ENCODE measurements at regions not wholly inside any gene's neighbourhood (a gene's known extent, or its start where the extent isn't known, plus 50 kb on each side); places are given as distances from the start of the nearest gene placed in this dataset.

GRCh38 chr16:87218281-87219055 lies 98.7 kb downstream of the C16orf95 start:
- Mint-ChIP-seq H3K9me3 (ENCODE audit: low read depth) (no peaks in the 10 kb centered on the region), H3K27ac (no peak overlapping the region), H3K36me3 (ENCODE audit: insufficient read depth) (no peaks in the 10 kb centered on the region), H3K27me3 (no peaks in the 10 kb centered on the region), H3K4me1 (ENCODE audit: low read depth) (no peaks in the 10 kb centered on the region), H3K4me3 (ENCODE audit: low read depth) (no peak overlapping the region)
- TF ChIP-seq, protein P1, sequence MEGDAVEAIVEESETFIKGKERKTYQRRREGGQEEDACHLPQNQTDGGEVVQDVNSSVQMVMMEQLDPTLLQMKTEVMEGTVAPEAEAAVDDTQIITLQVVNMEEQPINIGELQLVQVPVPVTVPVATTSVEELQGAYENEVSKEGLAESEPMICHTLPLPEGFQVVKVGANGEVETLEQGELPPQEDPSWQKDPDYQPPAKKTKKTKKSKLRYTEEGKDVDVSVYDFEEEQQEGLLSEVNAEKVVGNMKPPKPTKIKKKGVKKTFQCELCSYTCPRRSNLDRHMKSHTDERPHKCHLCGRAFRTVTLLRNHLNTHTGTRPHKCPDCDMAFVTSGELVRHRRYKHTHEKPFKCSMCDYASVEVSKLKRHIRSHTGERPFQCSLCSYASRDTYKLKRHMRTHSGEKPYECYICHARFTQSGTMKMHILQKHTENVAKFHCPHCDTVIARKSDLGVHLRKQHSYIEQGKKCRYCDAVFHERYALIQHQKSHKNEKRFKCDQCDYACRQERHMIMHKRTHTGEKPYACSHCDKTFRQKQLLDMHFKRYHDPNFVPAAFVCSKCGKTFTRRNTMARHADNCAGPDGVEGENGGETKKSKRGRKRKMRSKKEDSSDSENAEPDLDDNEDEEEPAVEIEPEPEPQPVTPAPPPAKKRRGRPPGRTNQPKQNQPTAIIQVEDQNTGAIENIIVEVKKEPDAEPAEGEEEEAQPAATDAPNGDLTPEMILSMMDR (IDR thresholded peaks at IDR 0.05; ENCODE audit: unreplicated experiment) = no peak
- no peak for DNase-seq (ENCODE audit: low spot score, unreplicated experiment)

DNA sequence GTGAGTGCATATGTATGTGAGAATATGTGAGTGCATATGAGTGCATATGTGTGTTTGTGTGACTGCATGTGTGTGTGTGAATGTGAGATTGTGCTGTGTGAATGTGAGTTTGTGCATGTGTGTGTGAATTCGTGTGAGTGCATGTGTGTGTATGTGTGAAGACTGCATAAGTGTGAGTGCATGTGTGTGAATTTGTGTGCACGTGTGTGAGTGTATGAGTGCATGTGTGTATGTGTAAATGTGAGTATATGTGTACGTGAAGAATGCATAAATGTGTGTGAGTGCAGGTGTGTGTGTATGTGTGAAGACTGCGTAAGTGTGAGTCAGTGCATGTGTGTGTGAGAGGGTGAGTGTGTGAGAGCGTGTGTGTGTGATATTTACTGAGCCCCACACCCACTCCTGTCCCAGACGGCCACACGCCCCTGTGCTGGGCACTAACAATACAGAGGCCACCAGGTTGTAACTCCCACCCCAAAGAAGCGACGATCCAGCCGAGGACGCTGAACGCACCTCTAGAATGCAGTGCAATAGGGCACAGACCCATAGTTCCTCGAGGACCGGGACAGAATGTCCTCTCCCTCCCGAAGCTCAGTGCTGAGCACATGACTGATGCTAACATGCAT lies 97.8 kb downstream of the C16orf95 start:
- TF ChIP-seq, protein P1 (IDR thresholded peaks at IDR 0.05; ENCODE audit: unreplicated experiment) = no peak
- no peaks in the 10 kb centered on the region for H3K36me3 Mint-ChIP-seq (ENCODE audit: insufficient read depth)
- no peaks in the 10 kb centered on the region for H3K9me3 Mint-ChIP-seq (ENCODE audit: low read depth)
- H3K4me3 Mint-ChIP-seq (ENCODE audit: low read depth) = no peak overlapping the region
- no peak for DNase-seq (ENCODE audit: low spot score, unreplicated experiment)
- no peak overlapping the region for H3K27ac Mint-ChIP-seq
- no peaks in the 10 kb centered on the region for H3K4me1 Mint-ChIP-seq (ENCODE audit: low read depth)
- H3K27me3 Mint-ChIP-seq = no peaks in the 10 kb centered on the region

DNA sequence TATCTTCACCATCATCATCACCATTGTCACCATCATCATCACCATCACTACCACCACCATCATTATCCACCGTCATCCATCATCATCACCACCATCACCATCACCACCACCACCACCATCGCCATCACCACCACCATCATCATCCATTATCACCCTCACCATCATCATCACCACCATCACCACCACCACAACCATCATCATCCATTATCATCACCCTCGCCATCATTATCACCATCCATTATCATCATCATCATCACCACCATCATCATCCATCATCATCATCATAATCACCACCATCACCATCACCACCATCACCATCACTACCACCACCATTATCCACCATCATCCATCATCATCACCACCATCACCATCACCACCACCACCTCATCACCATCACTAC lies 95.6 kb downstream of the C16orf95 start:
- H3K36me3 Mint-ChIP-seq (ENCODE audit: insufficient read depth) = no peaks in the 10 kb centered on the region
- H3K4me3 Mint-ChIP-seq (ENCODE audit: low read depth) = no peak overlapping the region
- H3K27ac Mint-ChIP-seq = no peak overlapping the region
- no peaks in the 10 kb centered on the region for H3K9me3 Mint-ChIP-seq (ENCODE audit: low read depth)
- H3K27me3 Mint-ChIP-seq = no peaks in the 10 kb centered on the region
- H3K4me1 Mint-ChIP-seq (ENCODE audit: low read depth) = no peaks in the 10 kb centered on the region
- TF ChIP-seq, protein P1 (IDR thresholded peaks at IDR 0.05; ENCODE audit: unreplicated experiment) = no peak
- DNase-seq (ENCODE audit: low spot score, unreplicated experiment) = no peak

- no peak overlapping the region for H3K4me3 Mint-ChIP-seq (ENCODE audit: low read depth)
- H3K27ac Mint-ChIP-seq = no peak overlapping the region
- H3K9me3 Mint-ChIP-seq (ENCODE audit: low read depth) = no peaks in the 10 kb centered on the region
- TF ChIP-seq, protein P1 (IDR thresholded peaks at IDR 0.05; ENCODE audit: unreplicated experiment) = no peak
- DNase-seq (ENCODE audit: low spot score, unreplicated experiment) = no peak
- H3K27me3 Mint-ChIP-seq = no peaks in the 10 kb centered on the region
- H3K36me3 Mint-ChIP-seq (ENCODE audit: insufficient read depth) = no peaks in the 10 kb centered on the region
- no peaks in the 10 kb centered on the region for H3K4me1 Mint-ChIP-seq (ENCODE audit: low read depth)
Observed at GRCh38 chr16:87222335-87222734, 94.9 kb downstream of the C16orf95 start.

GRCh38 chr16:87223656-87224248 lies 93.4 kb downstream of the C16orf95 start:
- Mint-ChIP-seq H3K36me3 (ENCODE audit: insufficient read depth) (no peaks in the 10 kb centered on the region), H3K4me3 (ENCODE audit: low read depth) (no peak overlapping the region), H3K9me3 (ENCODE audit: low read depth) (no peaks in the 10 kb centered on the region), H3K4me1 (ENCODE audit: low read depth) (no peaks in the 10 kb centered on the region), H3K27me3 (no peaks in the 10 kb centered on the region), H3K27ac (no peak overlapping the region)
- no peak for DNase-seq (ENCODE audit: low spot score, unreplicated experiment)
- TF ChIP-seq, protein P1 (IDR thresholded peaks at IDR 0.05; ENCODE audit: unreplicated experiment) = no peak
